HL-60/S4 (cell line): ENCODE measurements at regions not wholly inside any gene's neighbourhood (a gene's known extent, or its start where the extent isn't known, plus 50 kb on each side); places are given as distances from the start of the nearest gene placed in this dataset.
"Not testable (repeated sequence)": the region's sequence is repeated elsewhere in the genome, so short reads cannot be mapped to it uniquely, and the experiment has no call there.

Source experiments
- in situ Hi-C: fragments of 300-500 bp; cut with MboI; formaldehyde crosslinking; loops from 2 replicates; pipeline ENCODE4 v1.14.3; 2022; ENCODE audit warnings: low sequenced_read_pairs

- in situ Hi-C loops, result no loop called here
Measured at GRCh38 chr6:100322886-100323285, 141.8 kb downstream of the SIM1 start.

DNA sequence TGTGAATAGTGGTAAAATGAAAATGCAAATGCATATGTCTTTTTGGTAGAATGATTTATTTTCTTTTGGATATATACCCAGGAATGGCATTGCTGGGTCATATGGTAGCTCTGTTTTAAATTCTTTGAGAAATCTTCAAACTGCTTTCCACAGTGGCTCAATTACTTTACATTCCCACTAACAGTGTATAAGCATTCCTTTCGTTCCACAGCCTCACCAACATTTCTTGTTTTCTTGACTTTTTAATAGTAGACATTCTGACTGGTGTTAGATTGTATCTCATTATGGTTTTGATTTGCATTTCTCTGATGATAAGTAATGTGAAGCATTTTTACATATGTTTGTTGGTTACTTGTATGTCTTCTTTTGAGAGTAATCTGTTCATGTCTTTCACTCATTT, 144.0 kb downstream of the SIM1 start:
- in situ Hi-C loops, result no loop called here

DNA sequence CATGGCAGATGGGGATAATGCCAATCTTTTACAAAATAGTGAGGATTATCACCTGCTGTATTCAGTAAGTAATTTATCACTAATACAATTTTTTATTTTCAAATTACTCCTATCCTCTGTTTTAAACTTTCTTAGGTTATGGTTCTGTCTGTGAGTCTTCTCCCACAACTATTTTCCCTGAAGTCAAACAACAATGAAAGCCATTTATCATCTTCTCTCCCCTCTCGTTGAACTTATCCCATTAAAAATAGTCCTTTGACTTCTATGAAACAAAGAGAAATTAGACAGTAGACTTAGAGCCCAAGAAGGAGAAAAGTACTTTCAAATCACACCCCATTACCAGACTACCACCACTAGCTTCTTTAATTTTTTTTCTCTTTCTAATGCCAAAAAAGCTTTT, 147.7 kb downstream of the SIM1 start:
- in situ Hi-C loops, result no loop called here

- in situ Hi-C loops, result no loop called here
Measured at GRCh38 chr6:100314186-100314585, 150.5 kb downstream of the SIM1 start.

DNA sequence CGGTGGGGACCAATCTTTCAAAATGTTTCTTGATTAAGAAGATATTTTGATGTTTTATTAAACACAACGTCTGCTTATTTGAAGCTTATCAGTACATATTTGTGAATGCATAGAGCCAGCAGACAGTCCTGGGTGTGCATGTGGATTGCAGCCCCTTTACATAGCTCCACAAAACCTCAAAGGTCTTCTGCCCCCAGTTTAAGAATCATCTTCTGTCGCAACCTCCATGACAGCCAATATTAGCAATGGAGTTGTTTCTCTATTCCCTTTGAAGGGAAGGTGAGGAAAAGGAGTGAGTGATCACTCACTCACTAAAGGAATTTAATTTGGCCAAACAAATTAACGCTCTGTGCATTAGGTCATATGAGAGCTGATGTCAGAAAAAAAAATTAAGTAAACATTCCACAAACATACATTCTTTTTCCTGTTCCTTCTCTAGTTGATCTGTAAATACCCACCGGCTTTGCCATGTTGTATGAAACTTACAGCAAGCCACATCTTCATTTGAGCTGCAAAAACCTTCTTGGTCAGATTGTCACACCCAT, 152.9 kb downstream of the SIM1 start:
- in situ Hi-C loops, result no loop called here

DNA sequence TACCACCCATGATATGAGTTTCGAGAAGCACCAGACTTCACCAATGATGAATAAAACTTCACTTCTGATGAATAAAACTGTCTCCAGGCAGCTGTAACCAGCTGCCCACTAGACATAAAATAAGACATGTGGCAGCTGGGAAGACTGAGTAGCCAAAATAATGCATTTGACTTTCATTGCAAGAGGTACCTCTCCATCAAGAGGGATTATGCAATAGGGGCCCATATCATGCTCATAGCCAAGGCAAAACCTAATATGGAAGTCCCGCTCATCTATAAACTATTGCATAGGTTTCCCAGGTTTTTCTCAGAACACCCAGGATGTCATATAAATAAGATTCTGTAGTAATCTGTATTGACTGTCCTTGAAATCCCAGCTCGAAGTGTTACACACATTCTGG, 155.5 kb downstream of the SIM1 start:
- in situ Hi-C loops, result no loop called here

GRCh38 chr6:100307561-100307960, 157.2 kb downstream of the SIM1 start:
- in situ Hi-C loops, result no loop called here

DNA sequence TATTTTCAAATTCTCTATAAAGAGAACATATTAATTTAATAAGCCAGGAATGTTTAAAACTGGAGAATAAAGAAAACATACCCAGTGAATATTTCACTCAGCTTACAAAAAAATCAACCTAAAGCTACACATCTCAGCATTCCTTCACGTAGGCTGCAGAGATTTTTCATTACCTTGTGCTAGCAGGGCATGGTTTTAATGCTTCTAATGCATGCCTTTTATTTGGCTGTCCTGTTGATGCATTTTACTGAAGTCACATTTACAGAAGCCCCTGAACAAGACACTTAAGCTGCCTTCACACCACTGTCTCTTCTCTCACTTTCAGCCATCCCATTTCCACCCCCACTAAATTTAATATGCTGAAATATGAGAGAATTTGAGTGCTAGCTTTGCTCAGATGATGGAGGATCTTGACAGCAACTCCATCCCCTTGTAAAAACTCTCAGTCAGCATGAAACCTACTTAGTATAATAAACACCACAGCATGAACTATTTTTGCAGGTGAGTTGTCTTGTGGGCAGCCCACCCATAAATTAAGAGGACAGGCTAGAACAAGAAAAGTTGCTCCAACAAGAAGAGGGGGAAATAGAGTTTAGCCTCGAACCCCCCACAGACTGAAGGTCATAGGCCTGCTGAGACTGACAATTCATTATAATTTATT, 159.4 kb downstream of the SIM1 start:
- in situ Hi-C loops, result no loop called here

DNA sequence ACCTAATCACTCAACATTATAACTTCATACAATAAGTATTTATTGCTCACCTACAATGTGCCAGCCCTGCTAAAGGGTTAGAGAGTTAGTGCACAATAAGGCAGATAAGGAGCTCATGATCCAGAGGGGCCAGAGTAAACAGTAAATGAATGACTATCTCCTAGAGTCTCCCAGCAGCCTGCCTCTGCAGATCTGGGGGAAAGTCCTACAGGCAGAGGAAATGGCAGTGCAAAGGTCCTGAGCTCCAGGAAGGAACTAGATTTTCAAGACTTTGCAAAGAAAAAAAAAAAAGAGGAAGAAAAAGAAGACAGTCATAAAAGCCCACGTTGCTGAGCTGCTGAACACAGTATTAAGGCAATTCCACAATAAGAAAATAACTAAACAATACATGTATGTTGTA, 160.1 kb downstream of the SIM1 start:
- in situ Hi-C loops, result no loop called here

- in situ Hi-C loops, result no loop called here
Measured at GRCh38 chr6:100301731-100302130, 163.0 kb downstream of the SIM1 start.

DNA sequence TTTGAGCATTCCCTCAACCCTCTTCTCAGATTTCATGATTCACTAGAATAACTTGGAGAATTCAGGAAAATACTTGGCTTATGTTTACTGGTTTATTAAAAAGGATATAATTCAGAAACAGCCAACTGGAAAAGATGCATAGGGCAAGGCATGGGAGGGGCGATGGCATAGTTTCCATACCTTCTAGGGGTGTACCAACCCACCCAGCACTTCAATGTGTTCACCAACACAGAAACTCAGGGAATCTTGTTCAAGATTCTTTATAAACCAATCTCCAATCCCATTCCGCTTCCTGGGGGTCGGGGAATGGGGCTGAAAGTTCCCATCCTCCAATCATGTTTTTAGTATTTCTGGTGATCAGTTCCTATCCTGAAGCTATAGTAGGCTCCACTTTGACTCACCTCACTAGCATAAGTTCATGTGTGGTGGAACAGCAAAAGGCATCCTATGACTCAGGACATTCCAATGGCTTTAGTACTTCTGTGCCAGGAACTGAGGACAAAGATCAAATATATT, 164.4 kb downstream of the SIM1 start:
- in situ Hi-C loops, result no loop called here

- in situ Hi-C loops, result no loop called here
Measured at GRCh38 chr6:100296810-100297544, 167.7 kb downstream of the SIM1 start.

GRCh38 chr6:100295172-100295571, 169.5 kb downstream of the SIM1 start:
- in situ Hi-C loops, result not testable (repeated sequence)

DNA sequence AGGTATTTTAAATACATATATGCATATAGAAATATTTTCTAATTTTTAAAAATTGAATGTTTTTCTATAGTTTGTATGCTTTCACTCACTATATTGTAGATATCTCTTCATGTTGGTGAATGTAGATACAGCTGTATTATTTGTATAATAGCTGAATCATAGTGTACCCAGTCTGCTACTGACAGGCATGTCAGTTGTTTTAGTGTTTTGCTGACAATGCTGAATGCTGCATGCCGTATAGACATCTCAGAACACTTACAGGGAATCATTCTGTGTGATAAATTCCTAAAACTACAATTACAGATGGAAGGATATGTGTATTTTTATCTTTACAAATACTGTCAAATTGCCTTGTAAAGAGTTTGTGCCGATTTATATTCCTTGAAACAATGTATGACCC, 175.4 kb downstream of the SIM1 start:
- in situ Hi-C loops, result no loop called here

DNA sequence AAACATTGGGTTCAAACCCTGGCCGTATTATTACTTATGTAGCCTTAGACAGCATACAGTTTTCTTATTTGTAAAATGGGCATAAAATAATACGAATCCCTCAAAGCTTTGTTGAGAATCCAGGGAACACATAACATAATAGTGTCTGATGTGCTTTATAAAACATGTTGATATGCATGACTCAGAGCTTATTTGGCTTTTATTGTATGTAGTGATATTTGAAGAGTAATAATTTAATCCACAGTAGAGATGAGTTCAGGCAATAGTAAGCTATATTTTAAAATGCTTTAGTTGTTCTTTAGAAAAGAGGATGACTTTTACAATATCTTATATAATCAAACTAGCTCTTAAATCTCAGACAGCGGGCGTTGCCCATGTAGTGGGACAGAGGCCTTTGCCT, 176.4 kb downstream of the SIM1 start:
- in situ Hi-C loops, result no loop called here

- in situ Hi-C loops, result no loop called here
Measured at GRCh38 chr6:100283285-100283684, 181.4 kb downstream of the SIM1 start.

- in situ Hi-C loops, result no loop called here
Measured at GRCh38 chr6:100281471-100281901, 183.2 kb downstream of the SIM1 start.

GRCh38 chr6:100276311-100277057, 188.2 kb downstream of the SIM1 start:
- in situ Hi-C loops, result no loop called here

- in situ Hi-C loops, result no loop called here
Measured at GRCh38 chr6:100274147-100274546, 190.6 kb downstream of the SIM1 start.

- in situ Hi-C loops, result no loop called here
Measured at GRCh38 chr6:100271625-100272024, 193.1 kb downstream of the SIM1 start.

DNA sequence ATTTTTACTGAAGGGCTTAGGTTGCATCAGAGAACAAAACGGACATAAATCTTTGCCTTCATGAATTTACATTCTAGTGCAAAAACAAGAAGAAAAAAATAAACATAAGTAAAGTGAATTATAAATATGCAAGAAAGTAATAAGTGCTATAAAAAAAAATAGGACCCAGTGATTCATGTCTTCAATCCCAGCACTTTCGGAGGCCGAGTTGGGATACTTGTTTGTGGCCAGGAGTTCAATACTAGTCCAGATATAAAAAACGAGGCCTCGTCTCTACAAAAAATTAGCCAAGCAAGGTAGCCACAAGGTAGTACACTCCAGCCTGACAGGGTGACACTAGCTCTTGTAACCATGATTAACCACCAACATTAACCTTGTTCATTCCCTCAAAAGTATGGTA, 193.5 kb downstream of the SIM1 start:
- in situ Hi-C loops, result no loop called here
